GM13977 (cell line): ENCODE measurements at regions not wholly inside any gene's neighbourhood (a gene's known extent, or its start where the extent isn't known, plus 50 kb on each side); places are given as distances from the start of the nearest gene placed in this dataset.
A peak's percentile ranks its signal among the peaks of the same experiment; 100 is the strongest.

Experiments
- DNase-seq: peaks from one replicate; pipeline ENCODE4 v3.0.0; 2012; ENCODE audit warnings: low spot score
- CTCF ChIP-seq: IDR thresholded peaks from 2 replicates; pipeline ENCODE4 v1.5.1; 2012; ENCODE audit warnings: mild to moderate bottlenecking, control low read depth; ENCODE audit not compliant: insufficient read depth; ENCODE audit errors: extremely low read depth, missing control alignments
- in situ Hi-C: fragments of 300-500 bp; cut with MboI; formaldehyde crosslinking; loops from one replicate; pipeline ENCODE4 v1.12.0; 2022; ENCODE audit warnings: low sequenced_read_pairs, low pct_unique_long_range_greater_than_20kb, mixed read lengths, inconsistent platforms; ENCODE audit not compliant: unreplicated experiment

GRCh38 chr5:88660947-88661805 lies 221.8 kb downstream of the MEF2C start:
- in situ Hi-C loops, result no loop called here
- DNase-seq, result peak; percentile 89
- TF ChIP-seq CTCF, result no peak

- no peak for TF ChIP-seq CTCF
- in situ Hi-C loops, result no loop called here
- peak; percentile 42 for DNase-seq
Observed at GRCh38 chr5:88660264-88660946, 222.6 kb downstream of the MEF2C start.

- DNase-seq, result peak; percentile 57
- in situ Hi-C loops, result no loop called here
Observed at GRCh38 chr5:88659529-88660263, 223.3 kb downstream of the MEF2C start.

GRCh38 chr5:88658886-88659285 lies 224.1 kb downstream of the MEF2C start:
- in situ Hi-C loops, result no loop called here
- TF ChIP-seq CTCF, result no peak
- DNase-seq, result no peak

More at GRCh38 chr5:88659529-88660263, 223.3 kb downstream of the MEF2C start:
- TF ChIP-seq CTCF, result no peak

- no peak for DNase-seq
- in situ Hi-C loops, result no loop called here
- TF ChIP-seq CTCF, result no peak
Observed at GRCh38 chr5:88657906-88658775, 224.8 kb downstream of the MEF2C start.
